ENCODE measurements at regions not wholly inside any gene's neighbourhood (a gene's known extent, or its start where the extent isn't known, plus 50 kb on each side); places are given as distances from the start of the nearest gene placed in this dataset.

DNA sequence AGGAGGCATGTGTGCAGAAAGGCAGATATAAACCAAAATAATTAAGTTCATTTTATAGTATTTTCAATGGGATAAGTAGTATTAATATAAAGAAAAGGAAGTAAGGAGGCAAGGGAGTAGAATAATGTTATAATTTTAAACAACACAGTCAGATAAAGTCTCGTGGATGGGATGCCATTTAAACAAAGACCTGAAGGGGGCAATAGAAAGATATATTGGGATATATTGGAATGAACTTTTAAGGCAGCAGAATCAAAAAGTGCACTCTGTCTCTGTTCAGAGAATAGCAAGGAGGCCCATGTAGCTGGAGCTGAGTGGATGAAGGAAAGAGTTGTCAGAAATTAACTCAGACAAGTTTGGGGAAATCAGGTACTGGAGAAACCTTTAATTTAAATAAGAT lies 158.7 kb downstream of the CGGBP1 start:
- TF ChIP-seq, protein P1, sequence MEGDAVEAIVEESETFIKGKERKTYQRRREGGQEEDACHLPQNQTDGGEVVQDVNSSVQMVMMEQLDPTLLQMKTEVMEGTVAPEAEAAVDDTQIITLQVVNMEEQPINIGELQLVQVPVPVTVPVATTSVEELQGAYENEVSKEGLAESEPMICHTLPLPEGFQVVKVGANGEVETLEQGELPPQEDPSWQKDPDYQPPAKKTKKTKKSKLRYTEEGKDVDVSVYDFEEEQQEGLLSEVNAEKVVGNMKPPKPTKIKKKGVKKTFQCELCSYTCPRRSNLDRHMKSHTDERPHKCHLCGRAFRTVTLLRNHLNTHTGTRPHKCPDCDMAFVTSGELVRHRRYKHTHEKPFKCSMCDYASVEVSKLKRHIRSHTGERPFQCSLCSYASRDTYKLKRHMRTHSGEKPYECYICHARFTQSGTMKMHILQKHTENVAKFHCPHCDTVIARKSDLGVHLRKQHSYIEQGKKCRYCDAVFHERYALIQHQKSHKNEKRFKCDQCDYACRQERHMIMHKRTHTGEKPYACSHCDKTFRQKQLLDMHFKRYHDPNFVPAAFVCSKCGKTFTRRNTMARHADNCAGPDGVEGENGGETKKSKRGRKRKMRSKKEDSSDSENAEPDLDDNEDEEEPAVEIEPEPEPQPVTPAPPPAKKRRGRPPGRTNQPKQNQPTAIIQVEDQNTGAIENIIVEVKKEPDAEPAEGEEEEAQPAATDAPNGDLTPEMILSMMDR (IDR thresholded peaks at IDR 0.05), result peak in 4 of 5 experiments; percentile 7 to 30 (median 21)
- TF ChIP-seq POLR2AphosphoS5 (IDR thresholded peaks at IDR 0.05) (no peak), POLR2A (IDR thresholded peaks at IDR 0.05) (no peak)
